HFFc6 (cell line): ENCODE measurements at regions not wholly inside any gene's neighbourhood (a gene's known extent, or its start where the extent isn't known, plus 50 kb on each side); places are given as distances from the start of the nearest gene placed in this dataset.

Experiments used
- DNase-seq: peaks from one replicate; pipeline ENCODE4 v3.0.0-alpha.2; 2018
- H3K27ac Mint-ChIP-seq: 2 replicates; pipeline ENCODE4 v1.8.0; 2020; ENCODE audit warnings: mild to moderate bottlenecking, mixed read lengths
- H3K27me3 Mint-ChIP-seq: 2 replicates; pipeline ENCODE4 v1.8.0; 2021; ENCODE audit warnings: mild to moderate bottlenecking, moderate library complexity, mixed read lengths; ENCODE audit not compliant: insufficient read depth
- H3K36me3 Mint-ChIP-seq: 2 replicates; pipeline ENCODE4 v1.8.0; 2021; ENCODE audit warnings: low read depth, mixed read lengths
- H3K4me1 Mint-ChIP-seq: 2 replicates; pipeline ENCODE4 v1.8.0; 2020; ENCODE audit warnings: low read depth, mixed read lengths
- H3K4me3 Mint-ChIP-seq: 2 replicates; pipeline ENCODE4 v1.8.0; 2020; ENCODE audit warnings: mild to moderate bottlenecking, moderate library complexity, mixed read lengths
- H3K9me3 Mint-ChIP-seq: 2 replicates; pipeline ENCODE4 v1.8.0; 2020; ENCODE audit warnings: mild to moderate bottlenecking, mixed read lengths
- TF ChIP-seq, protein P1 (sequence below): fragments of 200-600 bp; sonication (generic); IDR thresholded peaks from 2 replicates; pipeline ENCODE4 v1.5.0; 2021; ENCODE audit warnings: antibody characterized with exemption, mild to moderate bottlenecking

DNA sequence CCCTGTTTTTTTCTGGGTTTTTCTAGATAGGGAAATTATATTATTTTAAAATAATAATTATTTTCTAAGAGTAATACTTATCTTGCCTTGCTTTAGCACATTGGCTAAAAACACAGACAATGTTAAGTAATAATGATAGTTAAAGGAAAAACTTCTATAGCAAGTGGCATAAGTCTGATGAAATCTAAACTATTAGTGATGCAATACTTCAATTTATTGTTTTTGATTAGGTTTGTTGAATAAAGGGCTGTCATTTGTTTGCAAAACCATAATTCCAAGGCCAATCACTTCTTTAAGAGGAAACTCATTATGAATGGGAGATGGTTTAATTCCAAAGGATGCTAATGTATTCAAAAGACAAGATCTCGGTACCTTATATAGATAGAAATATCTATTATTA is 293.8 kb upstream of the FBXL7 start:
- Mint-ChIP-seq H3K27me3 (no peaks in the 10 kb centered on the region), H3K4me1 (no peaks in the 10 kb centered on the region), H3K9me3 (peaks cover 15% of the 10 kb centered on the region; the same call in 1 of the 2 replicates), H3K36me3 (no peaks in the 10 kb centered on the region), H3K4me3 (no peak overlapping the region), H3K27ac (no peak overlapping the region)
- TF ChIP-seq, protein P1, sequence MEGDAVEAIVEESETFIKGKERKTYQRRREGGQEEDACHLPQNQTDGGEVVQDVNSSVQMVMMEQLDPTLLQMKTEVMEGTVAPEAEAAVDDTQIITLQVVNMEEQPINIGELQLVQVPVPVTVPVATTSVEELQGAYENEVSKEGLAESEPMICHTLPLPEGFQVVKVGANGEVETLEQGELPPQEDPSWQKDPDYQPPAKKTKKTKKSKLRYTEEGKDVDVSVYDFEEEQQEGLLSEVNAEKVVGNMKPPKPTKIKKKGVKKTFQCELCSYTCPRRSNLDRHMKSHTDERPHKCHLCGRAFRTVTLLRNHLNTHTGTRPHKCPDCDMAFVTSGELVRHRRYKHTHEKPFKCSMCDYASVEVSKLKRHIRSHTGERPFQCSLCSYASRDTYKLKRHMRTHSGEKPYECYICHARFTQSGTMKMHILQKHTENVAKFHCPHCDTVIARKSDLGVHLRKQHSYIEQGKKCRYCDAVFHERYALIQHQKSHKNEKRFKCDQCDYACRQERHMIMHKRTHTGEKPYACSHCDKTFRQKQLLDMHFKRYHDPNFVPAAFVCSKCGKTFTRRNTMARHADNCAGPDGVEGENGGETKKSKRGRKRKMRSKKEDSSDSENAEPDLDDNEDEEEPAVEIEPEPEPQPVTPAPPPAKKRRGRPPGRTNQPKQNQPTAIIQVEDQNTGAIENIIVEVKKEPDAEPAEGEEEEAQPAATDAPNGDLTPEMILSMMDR, result no peak
- no peak for DNase-seq

DNA sequence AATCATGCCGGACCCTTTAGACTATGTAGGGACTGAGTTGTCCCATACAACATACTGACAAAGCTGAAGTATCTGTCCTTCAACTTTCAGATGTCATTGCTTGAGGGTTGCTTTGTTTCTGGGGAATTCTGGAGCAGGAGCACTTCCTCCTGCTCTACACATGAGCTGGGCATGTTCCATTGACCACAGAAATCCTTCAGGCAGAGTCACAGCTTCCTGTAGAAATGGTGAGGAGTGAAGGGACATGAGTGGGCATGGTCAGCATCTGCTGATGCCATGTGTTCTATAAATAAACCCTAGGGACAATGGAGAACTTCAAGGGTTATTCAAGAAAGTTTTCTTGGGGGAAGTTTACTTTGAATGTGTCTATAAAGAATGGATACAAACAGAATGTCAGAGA is 296.6 kb upstream of the FBXL7 start:
- H3K27ac Mint-ChIP-seq, result no peak overlapping the region
- TF ChIP-seq, protein P1, result no peak
- H3K27me3 Mint-ChIP-seq, result no peaks in the 10 kb centered on the region
- H3K4me1 Mint-ChIP-seq, result no peaks in the 10 kb centered on the region
- H3K9me3 Mint-ChIP-seq, result peaks cover 15% of the 10 kb centered on the region; the same call in 1 of the 2 replicates
- H3K4me3 Mint-ChIP-seq, result no peak overlapping the region
- no peaks in the 10 kb centered on the region for H3K36me3 Mint-ChIP-seq
- DNase-seq, result no peak

DNA sequence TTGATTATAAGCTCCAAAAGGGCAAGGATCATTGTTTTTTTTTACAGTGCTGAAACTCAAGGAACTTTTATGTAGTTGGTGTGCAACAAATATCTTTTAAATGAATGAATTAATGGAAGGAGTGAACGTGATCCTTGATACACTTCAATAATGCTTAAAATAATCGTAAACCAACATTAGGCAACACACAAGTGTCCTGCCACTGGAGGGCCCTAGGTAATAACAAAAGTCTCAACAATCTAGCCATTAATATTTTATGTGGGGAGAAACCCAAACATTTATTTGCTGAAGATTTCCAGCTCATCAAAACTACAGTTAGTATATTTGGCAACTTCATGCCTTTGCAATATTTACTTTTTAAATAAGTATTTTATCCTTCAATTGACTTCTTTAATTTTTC is 309.0 kb upstream of the FBXL7 start:
- Mint-ChIP-seq H3K4me3 (no peak overlapping the region), H3K9me3 (peaks cover 7% of the 10 kb centered on the region; the same call in 1 of the 2 replicates), H3K36me3 (no peaks in the 10 kb centered on the region), H3K4me1 (no peaks in the 10 kb centered on the region), H3K27ac (no peak overlapping the region), H3K27me3 (no peaks in the 10 kb centered on the region)
- TF ChIP-seq, protein P1, result no peak
- DNase-seq, result no peak

DNA sequence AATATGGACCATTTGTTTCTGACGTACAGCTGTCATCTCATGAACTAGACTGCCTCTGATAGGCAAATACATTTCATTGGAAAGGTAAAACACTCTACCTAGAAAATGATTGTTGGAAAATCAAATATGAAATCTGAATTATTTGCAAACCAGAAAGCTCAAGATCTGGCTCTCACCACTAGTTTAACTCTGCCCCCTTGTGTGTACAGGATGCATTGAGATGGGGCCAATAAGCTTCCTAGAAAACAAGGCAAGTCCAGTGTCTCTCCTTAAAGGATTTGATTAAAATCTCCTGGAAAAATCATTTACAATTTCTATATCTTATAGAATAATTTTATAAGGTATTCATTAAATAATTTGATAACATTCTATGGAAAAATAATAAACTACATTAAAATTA is 311.9 kb upstream of the ANKH start:
- Mint-ChIP-seq H3K4me1 (no peaks in the 10 kb centered on the region), H3K9me3 (no peaks in the 10 kb centered on the region; the same call in 1 of the 2 replicates), H3K27me3 (no peaks in the 10 kb centered on the region), H3K36me3 (no peaks in the 10 kb centered on the region), H3K4me3 (no peak overlapping the region), H3K27ac (no peak overlapping the region)
- TF ChIP-seq, protein P1, result peak; percentile 50
- DNase-seq, result no peak

DNA sequence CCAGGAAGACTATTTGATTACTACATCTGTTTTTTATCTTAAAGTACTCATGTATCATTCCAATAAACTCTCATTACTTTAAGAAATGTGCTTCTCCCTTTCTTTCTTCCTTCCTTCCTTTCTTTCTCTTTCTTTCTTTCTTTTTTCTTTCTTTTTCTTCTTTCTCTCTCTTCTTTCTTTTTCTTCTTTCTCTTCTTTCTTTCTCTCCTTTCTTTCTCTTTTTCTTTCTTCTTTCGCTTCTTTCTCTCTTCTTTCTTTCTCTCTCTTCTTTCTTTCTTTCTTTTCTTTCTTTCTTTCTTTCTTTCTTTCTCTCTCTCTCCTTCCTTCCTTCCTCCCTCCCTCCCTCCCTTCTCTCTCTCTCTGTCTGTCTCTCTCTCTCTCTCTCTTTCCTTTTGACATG is 298.6 kb upstream of the ANKH start:
- no peak overlapping the region for H3K27ac Mint-ChIP-seq
- H3K36me3 Mint-ChIP-seq, result no peaks in the 10 kb centered on the region
- no peak overlapping the region for H3K4me3 Mint-ChIP-seq
- no peaks in the 10 kb centered on the region for H3K4me1 Mint-ChIP-seq
- no peaks in the 10 kb centered on the region; the same call in none of the 2 replicates for H3K27me3 Mint-ChIP-seq
- TF ChIP-seq, protein P1, result no peak
- H3K9me3 Mint-ChIP-seq, result peaks cover 12% of the 10 kb centered on the region
- DNase-seq, result no peak

DNA sequence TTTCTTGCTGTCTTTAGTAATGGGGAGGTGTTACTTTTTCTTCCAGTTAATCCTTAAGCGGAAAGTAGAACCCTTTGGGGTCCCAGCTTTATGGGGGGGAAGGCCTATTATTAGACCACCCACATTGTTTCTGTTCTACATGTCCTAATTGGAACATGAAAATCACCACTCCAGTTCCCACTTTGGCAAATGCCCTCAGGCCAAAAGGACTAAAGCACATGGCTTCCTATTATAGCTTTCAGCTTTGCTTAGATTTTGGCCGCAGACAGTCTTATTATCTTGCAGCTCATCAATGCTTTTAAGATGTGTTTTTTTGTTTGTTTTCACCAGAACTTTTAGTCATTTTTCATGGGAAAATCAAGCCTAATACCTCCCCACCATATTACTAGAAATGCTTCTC is 296.8 kb upstream of the ANKH start:
- peaks cover 12% of the 10 kb centered on the region for H3K9me3 Mint-ChIP-seq
- no peaks in the 10 kb centered on the region; the same call in none of the 2 replicates for H3K27me3 Mint-ChIP-seq
- H3K36me3 Mint-ChIP-seq, result no peaks in the 10 kb centered on the region
- no peak overlapping the region for H3K4me3 Mint-ChIP-seq
- no peak overlapping the region for H3K27ac Mint-ChIP-seq
- H3K4me1 Mint-ChIP-seq, result no peaks in the 10 kb centered on the region
- TF ChIP-seq, protein P1, result no peak
- DNase-seq, result no peak
